22Rv1 (cell line): ENCODE measurements at regions not wholly inside any gene's neighbourhood (a gene's known extent, or its start where the extent isn't known, plus 50 kb on each side); places are given as distances from the start of the nearest gene placed in this dataset.

Experiments used
- H3K27ac ChIP-seq: fragments of 450-650 bp; 2 replicates; pipeline ENCODE4 v1.5.1; 2017
- ZFX ChIP-seq: fragments of 450-650 bp; IDR thresholded peaks from 2 replicates; pipeline ENCODE4 v1.6.1; 2017; ENCODE audit warnings: antibody characterized with exemption, borderline replicate concordance
- TF ChIP-seq, protein P1 (sequence below): fragments of 450-650 bp; IDR thresholded peaks from 2 replicates; pipeline ENCODE4 v1.5.1; 2017; ENCODE audit warnings: mild to moderate bottlenecking

- no peak overlapping the region for H3K27ac ChIP-seq
- TF ChIP-seq, protein P1, sequence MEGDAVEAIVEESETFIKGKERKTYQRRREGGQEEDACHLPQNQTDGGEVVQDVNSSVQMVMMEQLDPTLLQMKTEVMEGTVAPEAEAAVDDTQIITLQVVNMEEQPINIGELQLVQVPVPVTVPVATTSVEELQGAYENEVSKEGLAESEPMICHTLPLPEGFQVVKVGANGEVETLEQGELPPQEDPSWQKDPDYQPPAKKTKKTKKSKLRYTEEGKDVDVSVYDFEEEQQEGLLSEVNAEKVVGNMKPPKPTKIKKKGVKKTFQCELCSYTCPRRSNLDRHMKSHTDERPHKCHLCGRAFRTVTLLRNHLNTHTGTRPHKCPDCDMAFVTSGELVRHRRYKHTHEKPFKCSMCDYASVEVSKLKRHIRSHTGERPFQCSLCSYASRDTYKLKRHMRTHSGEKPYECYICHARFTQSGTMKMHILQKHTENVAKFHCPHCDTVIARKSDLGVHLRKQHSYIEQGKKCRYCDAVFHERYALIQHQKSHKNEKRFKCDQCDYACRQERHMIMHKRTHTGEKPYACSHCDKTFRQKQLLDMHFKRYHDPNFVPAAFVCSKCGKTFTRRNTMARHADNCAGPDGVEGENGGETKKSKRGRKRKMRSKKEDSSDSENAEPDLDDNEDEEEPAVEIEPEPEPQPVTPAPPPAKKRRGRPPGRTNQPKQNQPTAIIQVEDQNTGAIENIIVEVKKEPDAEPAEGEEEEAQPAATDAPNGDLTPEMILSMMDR: no peak
- TF ChIP-seq ZFX: no peak
These were observed 329.4 kb upstream of the TBC1D5 start for GRCh38 chr3:18071833-18072232.

- H3K27ac ChIP-seq: no peak overlapping the region
- TF ChIP-seq, protein P1: no peak
- no peak for TF ChIP-seq ZFX
These were observed 328.5 kb upstream of the TBC1D5 start for GRCh38 chr3:18070944-18071343.

GRCh38 chr3:18070231-18070630 is 327.8 kb upstream of the TBC1D5 start:
- TF ChIP-seq, protein P1: no peak
- no peak for TF ChIP-seq ZFX
- H3K27ac ChIP-seq: no peak overlapping the region

DNA sequence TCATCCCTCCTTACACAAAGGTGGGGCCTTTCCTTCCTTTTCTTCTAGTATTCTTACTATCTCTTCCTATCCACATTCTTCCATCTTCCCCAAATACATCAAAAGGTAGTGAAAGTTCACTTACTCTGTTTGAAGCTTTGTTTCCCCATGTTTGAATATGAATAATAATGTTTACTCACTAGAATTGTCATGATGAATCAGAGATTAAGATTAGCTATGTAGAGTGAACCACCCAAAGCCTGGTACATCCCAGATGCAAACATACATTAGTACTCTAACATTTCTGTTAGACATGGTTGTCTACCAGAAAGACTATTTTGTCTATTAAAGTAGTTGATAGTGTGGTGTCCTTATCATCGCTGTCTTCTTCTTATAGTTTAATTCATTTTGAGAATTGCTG is 327.1 kb upstream of the TBC1D5 start:
- TF ChIP-seq, protein P1: no peak
- TF ChIP-seq ZFX: no peak

GRCh38 chr3:18066899-18067582 is 324.6 kb upstream of the TBC1D5 start:
- no peak overlapping the region for H3K27ac ChIP-seq
- TF ChIP-seq, protein P1: no peak
- no peak for TF ChIP-seq ZFX

More for the DNA sequence above, 327.1 kb upstream of the TBC1D5 start:
- H3K27ac ChIP-seq: no peak overlapping the region

- TF ChIP-seq ZFX: no peak
- TF ChIP-seq, protein P1: no peak
- H3K27ac ChIP-seq: no peak overlapping the region
These were observed 322.2 kb upstream of the TBC1D5 start for GRCh38 chr3:18064586-18064985.

- TF ChIP-seq, protein P1: no peak
- no peak for TF ChIP-seq ZFX
- H3K27ac ChIP-seq: no peak overlapping the region
These were observed 320.2 kb upstream of the TBC1D5 start for GRCh38 chr3:18062657-18063025.
